ENCODE measurements at regions not wholly inside any gene's neighbourhood (a gene's known extent, or its start where the extent isn't known, plus 50 kb on each side); places are given as distances from the start of the nearest gene placed in this dataset.

- H3K4me3 ChIP-seq (replicated peaks in 1 of 2; ENCODE audit: low read depth in 1 of 2, low read length in 2 of 2), result no peak overlapping the region
- H3K4me2 ChIP-seq (ENCODE audit: low read length), result no peak overlapping the region
- no peaks in the 10 kb centered on the region for H4K20me1 ChIP-seq (ENCODE audit: insufficient read depth)
- H3K9me3 ChIP-seq (ENCODE audit: control insufficient read depth in 1 of 2, insufficient read depth in 1 of 2, low read depth in 1 of 2, low read length in 2 of 2), result no peaks in the 10 kb centered on the region
- no TSS peak for BruUV-seq (replicated peaks)
- H3K27me3 ChIP-seq (ENCODE audit: insufficient read depth, low read length), result no peaks in the 10 kb centered on the region
- H3K9ac ChIP-seq (ENCODE audit: low read length), result no peak overlapping the region
- H3K27ac ChIP-seq (ENCODE audit: low read depth, low read length), result no peak overlapping the region
- H2AFZ ChIP-seq (ENCODE audit: low read depth, low read length, poor library complexity, severe bottlenecking), result no peak overlapping the region
- TF ChIP-seq YY1 (IDR thresholded peaks at IDR 0.05; ENCODE audit: extremely low read depth, insufficient replicate concordance, low read depth, low read length), result no peak
- no peak for TF ChIP-seq EZH2phosphoT487 (IDR thresholded peaks at IDR 0.05; ENCODE audit: borderline replicate concordance)
- TF ChIP-seq MAX (IDR thresholded peaks at IDR 0.05), result no peak
- TF ChIP-seq ZFX (IDR thresholded peaks at IDR 0.05), result no peak
- no peak for TF ChIP-seq EZH2 (IDR thresholded peaks at IDR 0.05)
- TF ChIP-seq ZNF274 (IDR thresholded peaks at IDR 0.05; ENCODE audit: low read depth, low read length), result no peak
- no peak for TF ChIP-seq SIN3A (IDR thresholded peaks at IDR 0.05; ENCODE audit: low read depth)
- no peak for TF ChIP-seq RAD21 (IDR thresholded peaks at IDR 0.05; ENCODE audit: low read depth)
- no peak for TF ChIP-seq TCF7L2 (IDR thresholded peaks at IDR 0.05; ENCODE audit: borderline replicate concordance, extremely low read depth, insufficient read depth, insufficient read length)
- no peak for TF ChIP-seq ZBTB33 (IDR thresholded peaks at IDR 0.05; ENCODE audit: extremely low read depth, insufficient replicate concordance, low read length)
- TF ChIP-seq JUND (IDR thresholded peaks at IDR 0.05), result no peak
- TF ChIP-seq REST (IDR thresholded peaks at IDR 0.05; ENCODE audit: low read depth), result no peak
- TF ChIP-seq FOSL1 (IDR thresholded peaks at IDR 0.05; ENCODE audit: low read depth), result no peak
- no peak for TF ChIP-seq ATF3 (IDR thresholded peaks at IDR 0.05)
- no peak for TF ChIP-seq EGR1 (IDR thresholded peaks at IDR 0.05; ENCODE audit: low read depth)
- no peak for TF ChIP-seq ELF1 (IDR thresholded peaks at IDR 0.05; ENCODE audit: borderline replicate concordance, low read depth)
- no peak for TF ChIP-seq SP1 (IDR thresholded peaks at IDR 0.05; ENCODE audit: low read depth)
- TF ChIP-seq SRF (IDR thresholded peaks at IDR 0.05; ENCODE audit: low read depth), result no peak
- no peak for TF ChIP-seq CEBPB (IDR thresholded peaks at IDR 0.05; ENCODE audit: low read depth)
- TF ChIP-seq CBX3 (IDR thresholded peaks at IDR 0.05; ENCODE audit: low read depth), result no peak
- ATAC-seq, result no peak
- no peaks in the 10 kb centered on the region for H3K79me2 ChIP-seq (ENCODE audit: insufficient read depth, low read length)
- H3K9me2 ChIP-seq (ENCODE audit: insufficient read depth), result no peaks in the 10 kb centered on the region
- H3K36me3 ChIP-seq (ENCODE audit: control insufficient read depth in 1 of 2, insufficient read depth in 2 of 2, low read length in 2 of 2), result no peaks in the 10 kb centered on the region
- intact Hi-C loops (cut with micrococcal nuclease), result no loop called here
- POLR2A ChIA-PET, result no interaction called here
- CTCF ChIA-PET, result no interaction called here
- RAD21 ChIA-PET (ENCODE audit: low non-redundant PET in 1 of 2, low total read pairs in 2 of 2, uncharacterized antibody in 2 of 2, unreplicated experiment in 2 of 2), result no interaction called here
- no peak for DNase-seq (ENCODE audit: low read depth, low spot score)
- no peaks in the 10 kb centered on the region for H3K4me1 ChIP-seq (ENCODE audit: control insufficient read depth in 1 of 2, insufficient read depth in 2 of 2, low read length in 2 of 2)
These were observed 223.6 kb downstream of the TTLL2 start for GRCh38 chr6:167548451-167548850.

All from HCT116 (cell line).